Neural crest cell (in vitro differentiated cells): ENCODE measurements at regions not wholly inside any gene's neighbourhood (a gene's known extent, or its start where the extent isn't known, plus 50 kb on each side); places are given as distances from the start of the nearest gene placed in this dataset.
"Not testable (repeated sequence)": the region's sequence is repeated elsewhere in the genome, so short reads cannot be mapped to it uniquely, and the experiment has no call there.

Experiments
- DNase-seq: peaks from one replicate; pipeline ENCODE4 v3.0.0; 2021; ENCODE audit warnings: low read depth, mixed read lengths, low spot score
- H3K27ac Mint-ChIP-seq: one replicate; pipeline ENCODE4 v1.8.0; 2021; ENCODE audit warnings: mild to moderate bottlenecking, mixed read lengths; ENCODE audit not compliant: unreplicated experiment
- H3K27me3 Mint-ChIP-seq: 2 replicates; pipeline ENCODE4 v1.8.0; 2021; ENCODE audit warnings: low read depth, mild to moderate bottlenecking, mixed read lengths
- H3K36me3 Mint-ChIP-seq: 2 replicates; pipeline ENCODE4 v1.8.0; 2021; ENCODE audit warnings: low read depth, mild to moderate bottlenecking, mixed read lengths
- H3K4me1 Mint-ChIP-seq: 2 replicates; pipeline ENCODE4 v1.8.0; 2021; ENCODE audit warnings: mixed read lengths
- H3K4me3 Mint-ChIP-seq: one replicate; pipeline ENCODE4 v1.8.0; 2021; ENCODE audit warnings: mild to moderate bottlenecking, mixed read lengths
- H3K9me3 Mint-ChIP-seq: 2 replicates; pipeline ENCODE4 v1.8.0; 2021; ENCODE audit warnings: mixed read lengths
- TF ChIP-seq, protein P1 (sequence below): fragments of 200-600 bp; sonication (generic); conservative IDR thresholded peaks from 2 replicates; pipeline ENCODE4 v1.5.0; 2021; ENCODE audit warnings: antibody characterized with exemption, mild to moderate bottlenecking

- H3K4me3 Mint-ChIP-seq: no peak overlapping the region
- H3K27ac Mint-ChIP-seq: no peak overlapping the region
- no peaks in the 10 kb centered on the region for H3K9me3 Mint-ChIP-seq
- peaks cover 2% of the 10 kb centered on the region for H3K27me3 Mint-ChIP-seq
- TF ChIP-seq, protein P1, sequence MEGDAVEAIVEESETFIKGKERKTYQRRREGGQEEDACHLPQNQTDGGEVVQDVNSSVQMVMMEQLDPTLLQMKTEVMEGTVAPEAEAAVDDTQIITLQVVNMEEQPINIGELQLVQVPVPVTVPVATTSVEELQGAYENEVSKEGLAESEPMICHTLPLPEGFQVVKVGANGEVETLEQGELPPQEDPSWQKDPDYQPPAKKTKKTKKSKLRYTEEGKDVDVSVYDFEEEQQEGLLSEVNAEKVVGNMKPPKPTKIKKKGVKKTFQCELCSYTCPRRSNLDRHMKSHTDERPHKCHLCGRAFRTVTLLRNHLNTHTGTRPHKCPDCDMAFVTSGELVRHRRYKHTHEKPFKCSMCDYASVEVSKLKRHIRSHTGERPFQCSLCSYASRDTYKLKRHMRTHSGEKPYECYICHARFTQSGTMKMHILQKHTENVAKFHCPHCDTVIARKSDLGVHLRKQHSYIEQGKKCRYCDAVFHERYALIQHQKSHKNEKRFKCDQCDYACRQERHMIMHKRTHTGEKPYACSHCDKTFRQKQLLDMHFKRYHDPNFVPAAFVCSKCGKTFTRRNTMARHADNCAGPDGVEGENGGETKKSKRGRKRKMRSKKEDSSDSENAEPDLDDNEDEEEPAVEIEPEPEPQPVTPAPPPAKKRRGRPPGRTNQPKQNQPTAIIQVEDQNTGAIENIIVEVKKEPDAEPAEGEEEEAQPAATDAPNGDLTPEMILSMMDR: no peak
- H3K4me1 Mint-ChIP-seq: peaks cover 18% of the 10 kb centered on the region
- DNase-seq: no peak
- no peaks in the 10 kb centered on the region for H3K36me3 Mint-ChIP-seq
Measured at GRCh38 chr16:85239239-85239638, 127.0 kb upstream of the CIBAR2 start.

DNA sequence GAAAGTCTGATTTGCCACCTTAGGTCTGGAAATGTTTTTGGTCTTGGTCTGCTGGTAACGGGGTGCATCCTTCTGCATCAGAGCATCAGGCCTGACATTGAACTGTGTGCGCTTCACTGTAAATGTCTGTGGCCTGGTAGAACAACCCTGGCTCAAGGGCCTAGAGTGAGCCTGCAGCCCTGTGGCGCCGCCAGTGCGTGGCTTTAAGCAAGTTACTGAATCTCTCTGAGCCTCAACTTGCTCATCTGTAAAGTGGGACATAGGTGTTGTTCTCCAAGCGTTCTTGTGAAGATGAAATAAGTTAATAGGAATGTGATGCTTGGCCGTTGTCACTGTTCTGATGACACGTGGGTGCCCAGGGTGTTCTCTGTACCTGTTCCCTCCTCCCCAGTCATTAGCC, 127.6 kb upstream of the CIBAR2 start:
- Mint-ChIP-seq H3K27ac (no peak overlapping the region), H3K4me3 (no peak overlapping the region), H3K9me3 (no peaks in the 10 kb centered on the region), H3K27me3 (peaks cover 2% of the 10 kb centered on the region), H3K36me3 (no peaks in the 10 kb centered on the region), H3K4me1 (peaks cover 12% of the 10 kb centered on the region)
- TF ChIP-seq, protein P1: no peak
- DNase-seq: no peak

GRCh38 chr16:85240982-85241924, 129.0 kb upstream of the CIBAR2 start:
- H3K27me3 Mint-ChIP-seq: peaks cover 9% of the 10 kb centered on the region
- no peaks in the 10 kb centered on the region for H3K36me3 Mint-ChIP-seq
- H3K27ac Mint-ChIP-seq: no peak overlapping the region
- DNase-seq: no peak
- H3K9me3 Mint-ChIP-seq: no peaks in the 10 kb centered on the region
- peaks cover 16% of the 10 kb centered on the region for H3K4me1 Mint-ChIP-seq
- TF ChIP-seq, protein P1: no peak
- no peak overlapping the region for H3K4me3 Mint-ChIP-seq

DNA sequence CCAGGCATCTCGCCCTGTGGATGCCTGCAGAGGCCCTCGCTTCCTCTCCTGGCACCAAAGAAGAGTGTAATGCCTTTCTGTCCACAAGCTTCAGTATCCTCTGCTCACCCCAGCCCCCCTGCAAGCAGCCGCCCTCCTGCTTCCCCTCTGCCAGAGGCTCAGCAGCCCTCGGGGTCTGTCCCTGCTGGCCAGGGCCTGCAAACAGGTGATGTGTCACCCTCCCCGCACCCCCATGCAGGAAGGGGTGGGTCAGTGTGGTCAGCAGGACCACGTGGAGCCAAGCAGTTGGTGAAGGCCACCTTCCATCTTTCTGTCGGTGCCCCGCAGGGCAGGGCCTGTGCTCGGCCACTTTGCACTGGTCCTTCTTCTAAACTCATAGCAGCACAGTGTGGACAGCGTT, 129.9 kb upstream of the CIBAR2 start:
- DNase-seq: no peak
- Mint-ChIP-seq H3K4me1 (peaks cover 14% of the 10 kb centered on the region), H3K36me3 (no peaks in the 10 kb centered on the region), H3K27me3 (peaks cover 13% of the 10 kb centered on the region), H3K9me3 (no peaks in the 10 kb centered on the region), H3K4me3 (no peak overlapping the region), H3K27ac (peak overlapping the region; percentile 19)
- TF ChIP-seq, protein P1: no peak

GRCh38 chr16:85243308-85243707, 131.0 kb upstream of the CIBAR2 start:
- no peaks in the 10 kb centered on the region for H3K36me3 Mint-ChIP-seq
- H3K4me1 Mint-ChIP-seq: peaks cover 11% of the 10 kb centered on the region
- no peak overlapping the region for H3K4me3 Mint-ChIP-seq
- no peak for DNase-seq
- H3K27ac Mint-ChIP-seq: no peak overlapping the region
- TF ChIP-seq, protein P1: no peak
- no peaks in the 10 kb centered on the region for H3K9me3 Mint-ChIP-seq
- peaks cover 20% of the 10 kb centered on the region for H3K27me3 Mint-ChIP-seq

DNA sequence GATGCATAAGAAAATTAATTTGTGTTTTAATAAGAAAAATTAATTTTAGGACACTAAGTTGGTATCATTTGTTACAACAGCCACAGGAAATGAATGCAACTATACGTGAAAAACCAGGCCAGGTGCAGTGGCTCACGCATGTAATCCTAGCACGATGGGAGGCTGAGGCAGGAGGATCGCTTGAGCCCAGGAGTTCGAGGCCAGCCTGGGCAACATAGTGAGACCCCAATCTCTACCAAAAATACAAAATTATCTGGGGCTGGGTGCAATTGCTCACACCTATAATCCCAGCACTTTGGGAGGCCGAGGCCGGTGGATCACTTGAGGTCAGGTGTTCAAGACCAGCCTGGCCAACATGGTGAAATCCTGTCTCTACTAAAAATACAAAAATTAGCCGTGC, 132.2 kb upstream of the CIBAR2 start:
- peaks cover 11% of the 10 kb centered on the region for H3K4me1 Mint-ChIP-seq
- not testable (repeated sequence) for H3K27ac Mint-ChIP-seq, H3K36me3 Mint-ChIP-seq, H3K4me3 Mint-ChIP-seq, H3K9me3 Mint-ChIP-seq, DNase-seq
- peaks cover 24% of the 10 kb centered on the region for H3K27me3 Mint-ChIP-seq
